ENCODE measurements at regions not wholly inside any gene's neighbourhood (a gene's known extent, or its start where the extent isn't known, plus 50 kb on each side); places are given as distances from the start of the nearest gene placed in this dataset.

GRCh38 chr6:170137176-170137891 lies 153.5 kb downstream of the DLL1 start:
- Histone ChIP-seq H3K4me3 (ENCODE audit: low read depth in 1 of 2, low read length in 1 of 2) (no peak overlapping the region), H3K36me3 (no peaks in the 10 kb centered on the region), H3K9me3 (no peaks in the 10 kb centered on the region), H3K4me1 (ENCODE audit: control insufficient read depth in 1 of 2, insufficient read depth in 1 of 2, low read depth in 1 of 2, low read length in 1 of 2) (no peaks in the 10 kb centered on the region), H3K27me3 (peaks cover 5% of the 10 kb centered on the region), H3K27ac (no peak overlapping the region)
- no peak for TF ChIP-seq CTCF (IDR thresholded peaks at IDR 0.05)

DNA sequence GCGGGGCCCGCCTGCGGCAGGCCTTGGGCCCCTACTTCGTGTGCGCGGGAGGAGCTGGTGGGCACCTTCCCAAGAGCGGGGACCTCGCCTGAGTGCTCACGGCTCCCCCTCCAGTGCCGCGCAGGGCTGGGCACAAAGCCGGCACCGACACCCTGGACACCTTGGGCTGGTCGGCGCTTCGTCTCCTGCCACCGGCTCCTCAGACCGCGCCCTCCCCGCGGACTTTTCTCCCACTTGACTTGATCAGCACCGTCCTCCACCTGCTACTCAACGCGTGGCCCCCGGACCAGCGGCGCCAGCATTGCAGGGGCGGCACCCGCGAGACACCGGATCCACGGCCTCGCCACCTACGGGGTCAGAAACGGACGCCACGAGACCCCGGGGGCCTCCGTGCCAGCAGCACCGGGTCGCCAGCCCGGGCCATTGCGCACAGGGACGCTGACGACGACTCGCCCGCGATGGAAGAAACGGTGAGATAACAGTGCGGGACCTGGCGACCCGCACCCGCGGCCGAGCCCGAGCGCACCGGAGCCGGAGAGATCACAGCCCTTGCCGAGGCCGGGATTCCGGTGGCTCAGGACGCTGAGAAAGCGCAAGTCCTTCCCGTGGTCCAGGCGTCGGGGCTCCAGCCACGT lies 154.2 kb downstream of the DLL1 start:
- H3K4me3 ChIP-seq (ENCODE audit: low read depth in 1 of 2, low read length in 1 of 2) = no peak overlapping the region
- H3K4me1 ChIP-seq (ENCODE audit: control insufficient read depth in 1 of 2, insufficient read depth in 1 of 2, low read depth in 1 of 2, low read length in 1 of 2) = no peaks in the 10 kb centered on the region
- peaks cover 5% of the 10 kb centered on the region for H3K27me3 ChIP-seq
- H3K27ac ChIP-seq = no peak overlapping the region
- H3K36me3 ChIP-seq = no peaks in the 10 kb centered on the region
- no peaks in the 10 kb centered on the region for H3K9me3 ChIP-seq
- no peak for TF ChIP-seq CTCF (IDR thresholded peaks at IDR 0.05)

- H3K27me3 ChIP-seq = peaks cover 5% of the 10 kb centered on the region
- H3K27ac ChIP-seq = no peak overlapping the region
- H3K36me3 ChIP-seq = no peaks in the 10 kb centered on the region
- TF ChIP-seq CTCF (IDR thresholded peaks at IDR 0.05) = no peak
- no peak overlapping the region for H3K4me3 ChIP-seq (ENCODE audit: low read depth in 1 of 2, low read length in 1 of 2)
- no peaks in the 10 kb centered on the region for H3K9me3 ChIP-seq
- H3K4me1 ChIP-seq (ENCODE audit: control insufficient read depth in 1 of 2, insufficient read depth in 1 of 2, low read depth in 1 of 2, low read length in 1 of 2) = no peaks in the 10 kb centered on the region
Measured at GRCh38 chr6:170135821-170136471, 154.9 kb downstream of the DLL1 start.

GRCh38 chr6:170135461-170135820 lies 155.4 kb downstream of the DLL1 start:
- Histone ChIP-seq H3K27ac (no peak overlapping the region), H3K9me3 (no peaks in the 10 kb centered on the region), H3K36me3 (no peaks in the 10 kb centered on the region), H3K4me1 (ENCODE audit: control insufficient read depth in 1 of 2, insufficient read depth in 1 of 2, low read depth in 1 of 2, low read length in 1 of 2) (no peaks in the 10 kb centered on the region), H3K27me3 (peaks cover 5% of the 10 kb centered on the region), H3K4me3 (ENCODE audit: low read depth in 1 of 2, low read length in 1 of 2) (no peak overlapping the region)
- no peak for TF ChIP-seq CTCF (IDR thresholded peaks at IDR 0.05)

- H3K27me3 ChIP-seq = peaks cover 5% of the 10 kb centered on the region
- H3K9me3 ChIP-seq = no peaks in the 10 kb centered on the region
- no peaks in the 10 kb centered on the region for H3K36me3 ChIP-seq
- no peak for TF ChIP-seq CTCF (IDR thresholded peaks at IDR 0.05)
- H3K27ac ChIP-seq = no peak overlapping the region
- H3K4me1 ChIP-seq (ENCODE audit: control insufficient read depth in 1 of 2, insufficient read depth in 1 of 2, low read depth in 1 of 2, low read length in 1 of 2) = no peaks in the 10 kb centered on the region
- H3K4me3 ChIP-seq (ENCODE audit: low read depth in 1 of 2, low read length in 1 of 2) = no peak overlapping the region
Measured at GRCh38 chr6:170134471-170135440, 156.1 kb downstream of the DLL1 start.
